HEK293 (cell line): ENCODE measurements at regions not wholly inside any gene's neighbourhood (a gene's known extent, or its start where the extent isn't known, plus 50 kb on each side); places are given as distances from the start of the nearest gene placed in this dataset.

Experiments used
- ZNF426 ChIP-seq: fragments of 450-650 bp; formaldehyde crosslinking; IDR thresholded peaks from 2 replicates; pipeline ENCODE4 v1.5.1; 2017; ENCODE audit warnings: missing biosample characterization, missing genetic modification characterization, mild to moderate bottlenecking, inconsistent platforms, moderate library complexity
- ZNF747 ChIP-seq: fragments of 450-650 bp; formaldehyde crosslinking; IDR thresholded peaks from 2 replicates; pipeline ENCODE4 v1.5.1; 2016; ENCODE audit warnings: missing biosample characterization, missing genetic modification characterization
- ZNF776 ChIP-seq: fragments of 450-650 bp; formaldehyde crosslinking; IDR thresholded peaks from 2 replicates; pipeline ENCODE4 v1.5.0; 2017; ENCODE audit warnings: missing biosample characterization, missing genetic modification characterization, borderline replicate concordance
- TF ChIP-seq, protein P1 (sequence below): fragments of 450-650 bp; formaldehyde crosslinking; conservative IDR thresholded peaks from 2 replicates; pipeline ENCODE4 v1.5.1; 2016; ENCODE audit warnings: low read depth, missing biosample characterization, missing genetic modification characterization

DNA sequence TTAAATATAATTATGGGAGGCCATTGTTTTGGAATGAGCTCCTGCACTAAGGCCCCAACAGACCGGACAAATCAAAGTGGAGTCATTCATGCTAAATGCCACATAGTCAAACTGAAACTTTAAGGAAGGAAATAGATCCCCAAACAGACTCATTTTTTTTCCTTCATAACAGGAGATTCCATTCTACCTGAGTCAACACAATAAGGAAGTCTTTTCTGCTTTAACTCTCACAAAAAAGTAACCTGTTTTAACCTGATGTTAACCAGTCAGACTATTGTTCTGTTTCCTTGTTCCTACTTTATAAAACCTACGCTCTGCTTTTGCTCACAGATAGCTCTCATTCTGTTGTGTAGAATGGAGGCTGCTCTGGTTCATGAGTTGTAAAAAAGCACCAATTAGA, 234.9 kb downstream of the YTHDC2 start:
- TF ChIP-seq, protein P1, sequence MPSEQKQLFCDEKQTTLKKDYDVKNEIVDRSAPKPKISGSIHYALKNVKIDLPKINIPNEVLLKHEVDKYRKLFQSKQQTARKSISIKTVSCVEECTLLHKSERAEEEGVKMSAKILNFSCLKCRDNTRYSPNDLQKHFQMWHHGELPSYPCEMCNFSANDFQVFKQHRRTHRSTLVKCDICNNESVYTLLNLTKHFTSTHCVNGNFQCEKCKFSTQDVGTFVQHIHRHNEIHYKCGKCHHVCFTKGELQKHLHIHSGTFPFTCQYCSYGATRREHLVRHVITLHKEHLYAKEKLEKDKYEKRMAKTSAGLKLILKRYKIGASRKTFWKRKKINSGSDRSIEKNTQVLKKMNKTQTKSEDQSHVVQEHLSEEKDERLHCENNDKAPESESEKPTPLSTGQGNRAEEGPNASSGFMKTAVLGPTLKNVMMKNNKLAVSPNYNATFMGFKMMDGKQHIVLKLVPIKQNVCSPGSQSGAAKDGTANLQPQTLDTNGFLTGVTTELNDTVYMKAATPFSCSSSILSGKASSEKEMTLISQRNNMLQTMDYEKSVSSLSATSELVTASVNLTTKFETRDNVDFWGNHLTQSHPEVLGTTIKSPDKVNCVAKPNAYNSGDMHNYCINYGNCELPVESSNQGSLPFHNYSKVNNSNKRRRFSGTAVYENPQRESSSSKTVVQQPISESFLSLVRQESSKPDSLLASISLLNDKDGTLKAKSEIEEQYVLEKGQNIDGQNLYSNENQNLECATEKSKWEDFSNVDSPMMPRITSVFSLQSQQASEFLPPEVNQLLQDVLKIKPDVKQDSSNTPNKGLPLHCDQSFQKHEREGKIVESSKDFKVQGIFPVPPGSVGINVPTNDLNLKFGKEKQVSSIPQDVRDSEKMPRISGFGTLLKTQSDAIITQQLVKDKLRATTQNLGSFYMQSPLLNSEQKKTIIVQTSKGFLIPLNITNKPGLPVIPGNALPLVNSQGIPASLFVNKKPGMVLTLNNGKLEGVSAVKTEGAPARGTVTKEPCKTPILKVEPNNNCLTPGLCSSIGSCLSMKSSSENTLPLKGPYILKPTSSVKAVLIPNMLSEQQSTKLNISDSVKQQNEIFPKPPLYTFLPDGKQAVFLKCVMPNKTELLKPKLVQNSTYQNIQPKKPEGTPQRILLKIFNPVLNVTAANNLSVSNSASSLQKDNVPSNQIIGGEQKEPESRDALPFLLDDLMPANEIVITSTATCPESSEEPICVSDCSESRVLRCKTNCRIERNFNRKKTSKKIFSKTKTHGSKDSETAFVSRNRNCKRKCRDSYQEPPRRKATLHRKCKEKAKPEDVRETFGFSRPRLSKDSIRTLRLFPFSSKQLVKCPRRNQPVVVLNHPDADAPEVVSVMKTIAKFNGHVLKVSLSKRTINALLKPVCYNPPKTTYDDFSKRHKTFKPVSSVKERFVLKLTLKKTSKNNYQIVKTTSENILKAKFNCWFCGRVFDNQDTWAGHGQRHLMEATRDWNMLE (tag by site-specific recombination) = no peak
- TF ChIP-seq ZNF776 (tag by site-specific recombination) (no peak), ZNF426 (tag by site-specific recombination) (no peak), ZNF747 (tag by site-specific recombination) (no peak)
